ENCODE measurements at regions not wholly inside any gene's neighbourhood (a gene's known extent, or its start where the extent isn't known, plus 50 kb on each side); places are given as distances from the start of the nearest gene placed in this dataset.

GRCh38 chr3:117454254-117454653 lies 744.7 kb downstream of the TUSC7 start:
- DNase-seq, result no peak
- Histone ChIP-seq H2AFZ (no peak overlapping the region), H3K36me3 (ENCODE audit: low read depth) (no peaks in the 10 kb centered on the region), H3K27me3 (ENCODE audit: insufficient read depth, low read depth) (no peaks in the 10 kb centered on the region), H3K4me3 (no peak overlapping the region), H3K79me2 (ENCODE audit: low read depth) (no peaks in the 10 kb centered on the region), H3K4me2 (no peak overlapping the region), H3K9me3 (ENCODE audit: insufficient read depth, low read depth) (no peaks in the 10 kb centered on the region), H3F3A (ENCODE audit: insufficient read depth, low read depth) (no peaks in the 10 kb centered on the region), H3K27ac (no peak overlapping the region), H3K4me1 (replicated peaks; ENCODE audit: insufficient read depth) (no peaks in the 10 kb centered on the region), H3K9me2 (ENCODE audit: insufficient read depth) (no peaks in the 10 kb centered on the region), H4K20me1 (ENCODE audit: insufficient read depth) (no peaks in the 10 kb centered on the region)
- TF ChIP-seq EZH2 (IDR thresholded peaks at IDR 0.05; ENCODE audit: low read depth), result no peak
- TF ChIP-seq, protein P1, sequence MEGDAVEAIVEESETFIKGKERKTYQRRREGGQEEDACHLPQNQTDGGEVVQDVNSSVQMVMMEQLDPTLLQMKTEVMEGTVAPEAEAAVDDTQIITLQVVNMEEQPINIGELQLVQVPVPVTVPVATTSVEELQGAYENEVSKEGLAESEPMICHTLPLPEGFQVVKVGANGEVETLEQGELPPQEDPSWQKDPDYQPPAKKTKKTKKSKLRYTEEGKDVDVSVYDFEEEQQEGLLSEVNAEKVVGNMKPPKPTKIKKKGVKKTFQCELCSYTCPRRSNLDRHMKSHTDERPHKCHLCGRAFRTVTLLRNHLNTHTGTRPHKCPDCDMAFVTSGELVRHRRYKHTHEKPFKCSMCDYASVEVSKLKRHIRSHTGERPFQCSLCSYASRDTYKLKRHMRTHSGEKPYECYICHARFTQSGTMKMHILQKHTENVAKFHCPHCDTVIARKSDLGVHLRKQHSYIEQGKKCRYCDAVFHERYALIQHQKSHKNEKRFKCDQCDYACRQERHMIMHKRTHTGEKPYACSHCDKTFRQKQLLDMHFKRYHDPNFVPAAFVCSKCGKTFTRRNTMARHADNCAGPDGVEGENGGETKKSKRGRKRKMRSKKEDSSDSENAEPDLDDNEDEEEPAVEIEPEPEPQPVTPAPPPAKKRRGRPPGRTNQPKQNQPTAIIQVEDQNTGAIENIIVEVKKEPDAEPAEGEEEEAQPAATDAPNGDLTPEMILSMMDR (conservative IDR thresholded peaks at IDR 0.05), result no peak
- intact Hi-C loops (cut with micrococcal nuclease; ENCODE audit: unreplicated experiment), result no loop called here
- BruUV-seq (replicated peaks), result no TSS peak
- CTCF ChIA-PET, result no interaction called here
- POLR2A ChIA-PET (ENCODE audit: unreplicated experiment), result no interaction called here

GRCh38 chr3:117454908-117455307 lies 745.3 kb downstream of the TUSC7 start:
- CTCF ChIA-PET, result no interaction called here
- BruUV-seq (replicated peaks), result no TSS peak

DNA sequence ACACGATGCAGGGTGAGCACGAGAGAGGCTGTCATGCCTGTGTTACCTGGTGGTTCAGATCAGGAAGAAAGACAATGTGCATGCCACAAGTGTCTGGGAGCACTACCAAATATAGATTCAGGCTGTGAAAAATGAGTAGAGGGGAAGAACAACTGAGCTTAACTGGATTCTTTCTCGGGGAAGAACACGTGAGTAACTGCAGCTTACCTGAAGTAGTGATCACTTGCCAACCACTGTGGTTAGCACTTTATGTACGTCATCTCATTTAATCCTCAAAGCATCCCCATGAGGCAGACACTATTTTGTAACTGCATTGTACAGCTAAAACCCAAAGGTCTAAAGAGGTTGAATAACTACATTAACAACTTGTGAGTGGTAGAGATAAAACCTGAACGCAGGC lies 746.2 kb downstream of the TUSC7 start:
- ChIA-PET CTCF (no interaction called here), POLR2A (ENCODE audit: unreplicated experiment) (no interaction called here)
- no peaks in the 10 kb centered on the region for H3K4me1 ChIP-seq (replicated peaks; ENCODE audit: insufficient read depth)
- no peak overlapping the region for H3K4me2 ChIP-seq
- no peak overlapping the region for H3K27ac ChIP-seq
- H3K4me3 ChIP-seq, result no peak overlapping the region
- TF ChIP-seq EZH2 (IDR thresholded peaks at IDR 0.05; ENCODE audit: low read depth), result no peak
- TF ChIP-seq, protein P1 (conservative IDR thresholded peaks at IDR 0.05), result no peak
- no peaks in the 10 kb centered on the region for H3K9me2 ChIP-seq (ENCODE audit: insufficient read depth)
- no peaks in the 10 kb centered on the region for H3K9me3 ChIP-seq (ENCODE audit: insufficient read depth, low read depth)
- intact Hi-C loops (cut with micrococcal nuclease; ENCODE audit: unreplicated experiment), result no loop called here
- no peak for DNase-seq
- H3F3A ChIP-seq (ENCODE audit: insufficient read depth, low read depth), result no peaks in the 10 kb centered on the region
- no peaks in the 10 kb centered on the region for H3K36me3 ChIP-seq (ENCODE audit: low read depth)
- BruUV-seq (replicated peaks), result no TSS peak
- no peak overlapping the region for H2AFZ ChIP-seq
- no peaks in the 10 kb centered on the region for H3K27me3 ChIP-seq (ENCODE audit: insufficient read depth, low read depth)
- H4K20me1 ChIP-seq (ENCODE audit: insufficient read depth), result no peaks in the 10 kb centered on the region
- H3K79me2 ChIP-seq (ENCODE audit: low read depth), result no peaks in the 10 kb centered on the region

More at GRCh38 chr3:117454908-117455307, 745.3 kb downstream of the TUSC7 start:
- no peaks in the 10 kb centered on the region for H3K36me3 ChIP-seq (ENCODE audit: low read depth)
- H2AFZ ChIP-seq, result no peak overlapping the region
- H3K79me2 ChIP-seq (ENCODE audit: low read depth), result no peaks in the 10 kb centered on the region
- H3F3A ChIP-seq (ENCODE audit: insufficient read depth, low read depth), result no peaks in the 10 kb centered on the region
- POLR2A ChIA-PET (ENCODE audit: unreplicated experiment), result no interaction called here
- intact Hi-C loops (cut with micrococcal nuclease; ENCODE audit: unreplicated experiment), result no loop called here
- no peak overlapping the region for H3K27ac ChIP-seq
- H3K27me3 ChIP-seq (ENCODE audit: insufficient read depth, low read depth), result no peaks in the 10 kb centered on the region
- H3K4me2 ChIP-seq, result no peak overlapping the region
- no peak overlapping the region for H3K4me3 ChIP-seq
- H3K9me3 ChIP-seq (ENCODE audit: insufficient read depth, low read depth), result no peaks in the 10 kb centered on the region
- H3K9me2 ChIP-seq (ENCODE audit: insufficient read depth), result no peaks in the 10 kb centered on the region
- no peak for TF ChIP-seq EZH2 (IDR thresholded peaks at IDR 0.05; ENCODE audit: low read depth)
- DNase-seq, result no peak
- H3K4me1 ChIP-seq (replicated peaks; ENCODE audit: insufficient read depth), result no peaks in the 10 kb centered on the region
- H4K20me1 ChIP-seq (ENCODE audit: insufficient read depth), result no peaks in the 10 kb centered on the region

Measured in PC-9 (cell line).